ENCODE measurements at regions not wholly inside any gene's neighbourhood (a gene's known extent, or its start where the extent isn't known, plus 50 kb on each side); places are given as distances from the start of the nearest gene placed in this dataset.
"Not testable (repeated sequence)": the region's sequence is repeated elsewhere in the genome, so short reads cannot be mapped to it uniquely, and the experiment has no call there.

GRCh38 chr1:22196041-22196440 lies 53.1 kb upstream of the WNT4 start:
- DNase-seq = no peak

- DNase-seq = no peak
Observed at GRCh38 chr1:22196641-22197040, 53.7 kb upstream of the WNT4 start.

- no peak for DNase-seq
Observed at GRCh38 chr1:22197644-22198043, 54.7 kb upstream of the WNT4 start.

GRCh38 chr1:22201023-22201422 lies 58.1 kb upstream of the WNT4 start:
- no peak for DNase-seq

GRCh38 chr1:22203335-22203734 lies 60.4 kb upstream of the WNT4 start:
- no peak for DNase-seq

GRCh38 chr1:22204057-22204840 lies 61.4 kb upstream of the WNT4 start:
- no peak for DNase-seq

GRCh38 chr1:22204989-22205913 lies 62.4 kb upstream of the WNT4 start:
- DNase-seq = no peak

GRCh38 chr1:22206551-22207125 lies 63.7 kb upstream of the WNT4 start:
- DNase-seq = no peak

GRCh38 chr1:22207511-22208267 lies 64.8 kb upstream of the WNT4 start:
- DNase-seq = no peak

GRCh38 chr1:22208268-22208972 lies 65.5 kb upstream of the WNT4 start:
- DNase-seq = no peak

- DNase-seq = no peak
Observed at GRCh38 chr1:22208973-22209378, 66.1 kb upstream of the WNT4 start.

- no peak for DNase-seq
Observed at GRCh38 chr1:22210176-22210575, 67.3 kb upstream of the WNT4 start.

GRCh38 chr1:22210636-22211035 lies 67.7 kb upstream of the WNT4 start:
- DNase-seq = no peak

GRCh38 chr1:22211459-22211858 lies 68.6 kb upstream of the WNT4 start:
- DNase-seq = not testable (repeated sequence)

- no peak for DNase-seq
Observed at GRCh38 chr1:22212400-22213233, 69.7 kb upstream of the WNT4 start.

GRCh38 chr1:22216210-22216883 lies 73.5 kb upstream of the WNT4 start:
- DNase-seq = no peak

- no peak for DNase-seq
Observed at GRCh38 chr1:22216966-22217365, 74.1 kb upstream of the WNT4 start.

GRCh38 chr1:22217811-22218460 lies 75.0 kb upstream of the WNT4 start:
- no peak for DNase-seq

- no peak for DNase-seq
Observed at GRCh38 chr1:22218618-22219250, 75.8 kb upstream of the WNT4 start.
